Stomach (tissue), 8 donors: ENCODE measurements at regions not wholly inside any gene's neighbourhood (a gene's known extent, or its start where the extent isn't known, plus 50 kb on each side); places are given as distances from the start of the nearest gene placed in this dataset.
"Not testable (repeated sequence)": the region's sequence is repeated elsewhere in the genome, so short reads cannot be mapped to it uniquely, and the experiment has no call there.

Source experiments
- DNase-seq, 2 donors: peaks; one replicate each; pipeline versions ENCODE4 v3.0.0 to v3.0.0-alpha.2; 2013 to 2019
- H3K27ac ChIP-seq, 5 donors: fragments of 200-600 bp in 4 of 5; sonication (generic) in 4 of 5; one replicate each; pipeline ENCODE4 v1.5.1; 2013 to 2019; ENCODE audit warnings: mild to moderate bottlenecking in 1 of 5, moderate library complexity in 1 of 5
- H3K27me3 ChIP-seq, 3 donors: fragments of 200-600 bp; sonication (generic); one replicate each; pipeline ENCODE4 v1.5.1; 2017 to 2019; ENCODE audit warnings: mixed run types in 1 of 3
- H3K36me3 ChIP-seq, 4 donors: fragments of 200-600 bp; sonication (generic); 1 replicate in 3 of 4; 2 replicates in 1 of 4; pipeline ENCODE4 v1.5.1; 2016 to 2019
- H3K4me1 ChIP-seq, 4 donors: fragments of 200-600 bp; sonication (generic); one replicate each; pipeline ENCODE4 v1.5.1; 2016 to 2019
- H3K4me3 ChIP-seq, 4 donors: fragments of 200-600 bp; sonication (generic) in 3 of 4; one replicate each; pipeline ENCODE4 v1.5.1; 2016 to 2019; ENCODE audit warnings: mild to moderate bottlenecking in 1 of 4
- H3K9me3 ChIP-seq, 4 donors: fragments of 200-600 bp; sonication (generic); one replicate each; pipeline ENCODE4 v1.5.1; 2016 to 2019
- CTCF ChIP-seq, 7 experiments: fragments of 450-650 bp in 4 of 7; fragments of 200-600 bp in 3 of 7; sonication (generic) in 3 of 7; IDR thresholded peaks; one replicate each; pipeline ENCODE4 v1.5.1; 2016 to 2019; ENCODE audit warnings: antibody characterized with exemption in 7 of 7, control low read depth in 2 of 7, mild to moderate bottlenecking in 1 of 7
- EP300 ChIP-seq: sonication (generic); formaldehyde crosslinking; IDR thresholded peaks from one replicate; pipeline ENCODE4 v1.6.1; 2017; ENCODE audit warnings: antibody characterized with exemption
- POLR2A ChIP-seq, 4 donors: fragments of 450-650 bp; IDR thresholded peaks; one replicate each; pipeline ENCODE4 v1.6.1; 2016; ENCODE audit warnings: antibody characterized with exemption in 4 of 4, control low read depth in 2 of 4, mild to moderate bottlenecking in 1 of 4, moderate library complexity in 1 of 4
- POLR2AphosphoS5 ChIP-seq, 3 donors: sonication (generic); formaldehyde crosslinking; IDR thresholded peaks; one replicate each; pipeline ENCODE4 v1.6.1; 2016; ENCODE audit warnings: antibody characterized with exemption in 3 of 3
- WGBS, 5 donors: extraction: QIAGEN DNeasy Blood & Tissue Kit in 3 of 5; methylation state at CpG; one replicate each; pipeline versions ENCODE4 v1.1.5 to v1.1.7; 2013 to 2018; 5-methylcytosine and 5-hydroxymethylcytosine counted together
- intact Hi-C: fragments of 100-400 bp; cut with DNase I; formaldehyde crosslinking; loops from one replicate; pipeline ENCODE4 v1.15.1; 2023; ENCODE audit warnings: low total_unique reads
- donor health status: healthy with polysubstance abuse.
- donor health status: Bipolar disorder and iron deficiency.
- donor health status: healthy.

- H3K4me3 ChIP-seq, result no peak overlapping the region
- no peak overlapping the region for H3K27ac ChIP-seq
- no peaks in the 10 kb centered on the region for H3K36me3 ChIP-seq
- H3K4me1 ChIP-seq, result no peaks in the 10 kb centered on the region
- intact Hi-C loops, result no loop called here
- TF ChIP-seq POLR2A (IDR thresholded peaks at IDR 0.05), result no peak
- no peak for TF ChIP-seq EP300
- no peak for TF ChIP-seq CTCF (IDR thresholded peaks at IDR 0.05)
- TF ChIP-seq POLR2AphosphoS5 (IDR thresholded peaks at IDR 0.05), result no peak
- H3K9me3 ChIP-seq, result peaks cover 0 to 4% (median 0%) of the 10 kb centered on the region in 4 donors
- H3K27me3 ChIP-seq, result no peaks in the 10 kb centered on the region
- no peak for DNase-seq
Observed at GRCh38 chr13:94842901-94843300, 130.6 kb upstream of the SOX21 start.

GRCh38 chr13:94837056-94837455, 124.7 kb upstream of the SOX21 start:
- H3K27me3 ChIP-seq, intact Hi-C loops, H3K4me3 ChIP-seq, H3K36me3 ChIP-seq, H3K9me3 ChIP-seq, H3K27ac ChIP-seq, H3K4me1 ChIP-seq, DNase-seq: not testable (repeated sequence)
- 79 to 97% (median 94%) methylated on average over 1 of the region's 1 CpG for WGBS, 5 donors

GRCh38 chr13:94829837-94830365, 117.6 kb upstream of the SOX21 start:
- H3K9me3 ChIP-seq, result no peaks in the 10 kb centered on the region
- peaks cover 0 to 5% (median 0%) of the 10 kb centered on the region in 4 donors for H3K4me1 ChIP-seq
- intact Hi-C loops, result no loop called here
- no peak for DNase-seq
- H3K27ac ChIP-seq, result no peak overlapping the region
- H3K27me3 ChIP-seq, result no peaks in the 10 kb centered on the region
- H3K4me3 ChIP-seq, result no peak overlapping the region
- H3K36me3 ChIP-seq, result no peaks in the 10 kb centered on the region
- TF ChIP-seq POLR2AphosphoS5 (IDR thresholded peaks at IDR 0.05), result no peak
- no peak for TF ChIP-seq POLR2A (IDR thresholded peaks at IDR 0.05)
- no peak for TF ChIP-seq CTCF (IDR thresholded peaks at IDR 0.05)
- TF ChIP-seq EP300, result no peak
- WGBS, 5 donors, result 81 to 85% (median 84%) methylated on average over 3 of the region's 3 CpGs

- H3K9me3 ChIP-seq, result no peaks in the 10 kb centered on the region
- H3K4me1 ChIP-seq, result peaks cover 0 to 5% (median 0%) of the 10 kb centered on the region in 4 donors
- intact Hi-C loops, result no loop called here
- H3K4me3 ChIP-seq, result no peak overlapping the region
- DNase-seq, result peak in 1 of 2 donors; percentile 18
- no peak overlapping the region for H3K27ac ChIP-seq
- no peak for TF ChIP-seq POLR2AphosphoS5 (IDR thresholded peaks at IDR 0.05)
- no peak for TF ChIP-seq EP300
- no peak for TF ChIP-seq CTCF (IDR thresholded peaks at IDR 0.05)
- no peak for TF ChIP-seq POLR2A (IDR thresholded peaks at IDR 0.05)
- H3K36me3 ChIP-seq, result no peaks in the 10 kb centered on the region
- no peaks in the 10 kb centered on the region for H3K27me3 ChIP-seq
- WGBS, 5 donors, result 59 to 62% (median 59%) methylated on average over 12 of the region's 12 CpGs
Observed at GRCh38 chr13:94829185-94829836, 117.0 kb upstream of the SOX21 start.

- Histone ChIP-seq H3K27ac (no peak overlapping the region), H3K4me3 (no peak overlapping the region), H3K27me3 (no peaks in the 10 kb centered on the region), H3K36me3 (no peaks in the 10 kb centered on the region), H3K9me3 (no peaks in the 10 kb centered on the region), H3K4me1 (peaks cover 0 to 5% (median 0%) of the 10 kb centered on the region in 4 donors)
- WGBS, 5 donors, result 46 to 56% (median 51%) methylated on average over 2 of the region's 2 CpGs
- TF ChIP-seq POLR2AphosphoS5 (IDR thresholded peaks at IDR 0.05) (no peak), POLR2A (IDR thresholded peaks at IDR 0.05) (no peak), CTCF (IDR thresholded peaks at IDR 0.05) (no peak), EP300 (no peak)
- no peak for DNase-seq
- intact Hi-C loops, result no loop called here
Observed at GRCh38 chr13:94827566-94827965, 115.2 kb upstream of the SOX21 start.
